H1 (cell line): ENCODE measurements at regions not wholly inside any gene's neighbourhood (a gene's known extent, or its start where the extent isn't known, plus 50 kb on each side); places are given as distances from the start of the nearest gene placed in this dataset.

Experiments
- TF ChIP-seq, protein P1 (sequence below): fragments of 300-600 bp; sonication (generic); IDR thresholded peaks from 2 replicates; pipeline ENCODE4 v1.7.1; 2012; ENCODE audit warnings: low read length, moderate library complexity, mild to moderate bottlenecking, inconsistent platforms; ENCODE audit not compliant: insufficient replicate concordance

GRCh38 chr2:75315436-75315835 is 116.1 kb upstream of the TACR1 start (continued):
- TF ChIP-seq, protein P1, sequence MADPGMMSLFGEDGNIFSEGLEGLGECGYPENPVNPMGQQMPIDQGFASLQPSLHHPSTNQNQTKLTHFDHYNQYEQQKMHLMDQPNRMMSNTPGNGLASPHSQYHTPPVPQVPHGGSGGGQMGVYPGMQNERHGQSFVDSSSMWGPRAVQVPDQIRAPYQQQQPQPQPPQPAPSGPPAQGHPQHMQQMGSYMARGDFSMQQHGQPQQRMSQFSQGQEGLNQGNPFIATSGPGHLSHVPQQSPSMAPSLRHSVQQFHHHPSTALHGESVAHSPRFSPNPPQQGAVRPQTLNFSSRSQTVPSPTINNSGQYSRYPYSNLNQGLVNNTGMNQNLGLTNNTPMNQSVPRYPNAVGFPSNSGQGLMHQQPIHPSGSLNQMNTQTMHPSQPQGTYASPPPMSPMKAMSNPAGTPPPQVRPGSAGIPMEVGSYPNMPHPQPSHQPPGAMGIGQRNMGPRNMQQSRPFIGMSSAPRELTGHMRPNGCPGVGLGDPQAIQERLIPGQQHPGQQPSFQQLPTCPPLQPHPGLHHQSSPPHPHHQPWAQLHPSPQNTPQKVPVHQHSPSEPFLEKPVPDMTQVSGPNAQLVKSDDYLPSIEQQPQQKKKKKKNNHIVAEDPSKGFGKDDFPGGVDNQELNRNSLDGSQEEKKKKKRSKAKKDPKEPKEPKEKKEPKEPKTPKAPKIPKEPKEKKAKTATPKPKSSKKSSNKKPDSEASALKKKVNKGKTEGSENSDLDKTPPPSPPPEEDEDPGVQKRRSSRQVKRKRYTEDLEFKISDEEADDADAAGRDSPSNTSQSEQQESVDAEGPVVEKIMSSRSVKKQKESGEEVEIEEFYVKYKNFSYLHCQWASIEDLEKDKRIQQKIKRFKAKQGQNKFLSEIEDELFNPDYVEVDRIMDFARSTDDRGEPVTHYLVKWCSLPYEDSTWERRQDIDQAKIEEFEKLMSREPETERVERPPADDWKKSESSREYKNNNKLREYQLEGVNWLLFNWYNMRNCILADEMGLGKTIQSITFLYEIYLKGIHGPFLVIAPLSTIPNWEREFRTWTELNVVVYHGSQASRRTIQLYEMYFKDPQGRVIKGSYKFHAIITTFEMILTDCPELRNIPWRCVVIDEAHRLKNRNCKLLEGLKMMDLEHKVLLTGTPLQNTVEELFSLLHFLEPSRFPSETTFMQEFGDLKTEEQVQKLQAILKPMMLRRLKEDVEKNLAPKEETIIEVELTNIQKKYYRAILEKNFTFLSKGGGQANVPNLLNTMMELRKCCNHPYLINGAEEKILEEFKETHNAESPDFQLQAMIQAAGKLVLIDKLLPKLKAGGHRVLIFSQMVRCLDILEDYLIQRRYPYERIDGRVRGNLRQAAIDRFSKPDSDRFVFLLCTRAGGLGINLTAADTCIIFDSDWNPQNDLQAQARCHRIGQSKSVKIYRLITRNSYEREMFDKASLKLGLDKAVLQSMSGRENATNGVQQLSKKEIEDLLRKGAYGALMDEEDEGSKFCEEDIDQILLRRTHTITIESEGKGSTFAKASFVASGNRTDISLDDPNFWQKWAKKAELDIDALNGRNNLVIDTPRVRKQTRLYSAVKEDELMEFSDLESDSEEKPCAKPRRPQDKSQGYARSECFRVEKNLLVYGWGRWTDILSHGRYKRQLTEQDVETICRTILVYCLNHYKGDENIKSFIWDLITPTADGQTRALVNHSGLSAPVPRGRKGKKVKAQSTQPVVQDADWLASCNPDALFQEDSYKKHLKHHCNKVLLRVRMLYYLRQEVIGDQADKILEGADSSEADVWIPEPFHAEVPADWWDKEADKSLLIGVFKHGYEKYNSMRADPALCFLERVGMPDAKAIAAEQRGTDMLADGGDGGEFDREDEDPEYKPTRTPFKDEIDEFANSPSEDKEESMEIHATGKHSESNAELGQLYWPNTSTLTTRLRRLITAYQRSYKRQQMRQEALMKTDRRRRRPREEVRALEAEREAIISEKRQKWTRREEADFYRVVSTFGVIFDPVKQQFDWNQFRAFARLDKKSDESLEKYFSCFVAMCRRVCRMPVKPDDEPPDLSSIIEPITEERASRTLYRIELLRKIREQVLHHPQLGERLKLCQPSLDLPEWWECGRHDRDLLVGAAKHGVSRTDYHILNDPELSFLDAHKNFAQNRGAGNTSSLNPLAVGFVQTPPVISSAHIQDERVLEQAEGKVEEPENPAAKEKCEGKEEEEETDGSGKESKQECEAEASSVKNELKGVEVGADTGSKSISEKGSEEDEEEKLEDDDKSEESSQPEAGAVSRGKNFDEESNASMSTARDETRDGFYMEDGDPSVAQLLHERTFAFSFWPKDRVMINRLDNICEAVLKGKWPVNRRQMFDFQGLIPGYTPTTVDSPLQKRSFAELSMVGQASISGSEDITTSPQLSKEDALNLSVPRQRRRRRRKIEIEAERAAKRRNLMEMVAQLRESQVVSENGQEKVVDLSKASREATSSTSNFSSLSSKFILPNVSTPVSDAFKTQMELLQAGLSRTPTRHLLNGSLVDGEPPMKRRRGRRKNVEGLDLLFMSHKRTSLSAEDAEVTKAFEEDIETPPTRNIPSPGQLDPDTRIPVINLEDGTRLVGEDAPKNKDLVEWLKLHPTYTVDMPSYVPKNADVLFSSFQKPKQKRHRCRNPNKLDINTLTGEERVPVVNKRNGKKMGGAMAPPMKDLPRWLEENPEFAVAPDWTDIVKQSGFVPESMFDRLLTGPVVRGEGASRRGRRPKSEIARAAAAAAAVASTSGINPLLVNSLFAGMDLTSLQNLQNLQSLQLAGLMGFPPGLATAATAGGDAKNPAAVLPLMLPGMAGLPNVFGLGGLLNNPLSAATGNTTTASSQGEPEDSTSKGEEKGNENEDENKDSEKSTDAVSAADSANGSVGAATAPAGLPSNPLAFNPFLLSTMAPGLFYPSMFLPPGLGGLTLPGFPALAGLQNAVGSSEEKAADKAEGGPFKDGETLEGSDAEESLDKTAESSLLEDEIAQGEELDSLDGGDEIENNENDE: no peak
